Liver (tissue), 3 donors: ENCODE measurements at regions not wholly inside any gene's neighbourhood (a gene's known extent, or its start where the extent isn't known, plus 50 kb on each side); places are given as distances from the start of the nearest gene placed in this dataset.

Source experiments
- GABPA ChIP-seq, 2 donors: IDR thresholded peaks in 1 of 2; conservative IDR thresholded peaks in 1 of 2; 2 replicates each; pipeline ENCODE4 v1.6.1; 2016; ENCODE audit warnings: antibody characterized with exemption in 2 of 2, mild to moderate bottlenecking in 1 of 2, moderate library complexity in 1 of 2
- TAF1 ChIP-seq: conservative IDR thresholded peaks from 2 replicates; pipeline ENCODE4 v1.6.1; 2016; ENCODE audit warnings: antibody characterized with exemption, mild to moderate bottlenecking
- TF ChIP-seq, protein P1 (sequence below): fragments of 150-350 bp; IDR thresholded peaks from 2 replicates; pipeline ENCODE4 v1.5.1; 2017; ENCODE audit warnings: improper control_type of control experiment, low read depth, low read length; ENCODE audit not compliant: missing input control
- donor health status: healthy.
- donor health status: healthy.

DNA sequence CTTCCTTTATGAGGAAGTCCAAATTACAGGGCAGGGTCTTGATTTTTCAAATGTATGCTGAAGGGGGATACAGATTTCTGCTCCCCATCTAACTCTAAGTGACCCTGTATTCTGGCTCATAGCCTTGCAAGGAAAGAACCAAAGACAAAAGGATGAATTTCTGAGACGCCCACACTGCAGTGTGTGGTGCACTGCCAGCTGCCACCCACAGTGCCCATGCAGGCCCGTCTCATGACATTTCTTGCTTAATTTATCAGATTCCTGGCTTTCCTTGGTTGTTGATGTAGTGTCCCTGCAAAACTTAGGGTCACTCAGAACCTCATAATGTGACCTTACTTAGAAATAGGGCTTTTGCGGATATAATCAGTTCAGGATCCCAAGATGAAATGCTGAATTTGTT, 68.0 kb downstream of the CBLN4 start:
- TF ChIP-seq, protein P1, sequence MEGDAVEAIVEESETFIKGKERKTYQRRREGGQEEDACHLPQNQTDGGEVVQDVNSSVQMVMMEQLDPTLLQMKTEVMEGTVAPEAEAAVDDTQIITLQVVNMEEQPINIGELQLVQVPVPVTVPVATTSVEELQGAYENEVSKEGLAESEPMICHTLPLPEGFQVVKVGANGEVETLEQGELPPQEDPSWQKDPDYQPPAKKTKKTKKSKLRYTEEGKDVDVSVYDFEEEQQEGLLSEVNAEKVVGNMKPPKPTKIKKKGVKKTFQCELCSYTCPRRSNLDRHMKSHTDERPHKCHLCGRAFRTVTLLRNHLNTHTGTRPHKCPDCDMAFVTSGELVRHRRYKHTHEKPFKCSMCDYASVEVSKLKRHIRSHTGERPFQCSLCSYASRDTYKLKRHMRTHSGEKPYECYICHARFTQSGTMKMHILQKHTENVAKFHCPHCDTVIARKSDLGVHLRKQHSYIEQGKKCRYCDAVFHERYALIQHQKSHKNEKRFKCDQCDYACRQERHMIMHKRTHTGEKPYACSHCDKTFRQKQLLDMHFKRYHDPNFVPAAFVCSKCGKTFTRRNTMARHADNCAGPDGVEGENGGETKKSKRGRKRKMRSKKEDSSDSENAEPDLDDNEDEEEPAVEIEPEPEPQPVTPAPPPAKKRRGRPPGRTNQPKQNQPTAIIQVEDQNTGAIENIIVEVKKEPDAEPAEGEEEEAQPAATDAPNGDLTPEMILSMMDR: no peak
- TF ChIP-seq TAF1 (no peak), GABPA (IDR thresholded peaks at IDR 0.05 in 1 of 2, conservative IDR thresholded peaks at IDR 0.05 in 1 of 2) (no peak)
